Ovary (tissue), 7 donors: ENCODE measurements at regions not wholly inside any gene's neighbourhood (a gene's known extent, or its start where the extent isn't known, plus 50 kb on each side); places are given as distances from the start of the nearest gene placed in this dataset.

Experiments
- DNase-seq, 5 donors: peaks; one replicate each; pipeline ENCODE4 v3.0.0-alpha.2; 2019 to 2020
- H3K27ac ChIP-seq, 2 donors: fragments of 200-600 bp; one replicate each; pipeline versions ENCODE4 v1.5.1 to v1.8.0; 2019 to 2022
- H3K27me3 ChIP-seq: fragments of 200-600 bp; one replicate; pipeline ENCODE4 v1.8.0; 2022
- H3K36me3 ChIP-seq: fragments of 200-600 bp; sonication (generic); one replicate; pipeline ENCODE4 v1.5.1; 2019
- H3K4me1 ChIP-seq: one replicate; pipeline ENCODE4 v1.8.1; 2013; ENCODE audit warnings: mild to moderate bottlenecking, moderate library complexity; ENCODE audit not compliant: insufficient read depth
- H3K4me3 ChIP-seq: fragments of 200-600 bp; sonication (generic); one replicate; pipeline ENCODE4 v1.5.1; 2017
- H3K9me3 ChIP-seq, 2 donors: fragments of 200-600 bp in 1 of 2; sonication (generic) in 1 of 2; one replicate each; pipeline versions ENCODE4 v1.5.1 to v1.8.1; 2013 to 2019; ENCODE audit warnings: mild to moderate bottlenecking in 1 of 2, moderate library complexity in 1 of 2
- EP300 ChIP-seq: sonication (generic); formaldehyde crosslinking; IDR thresholded peaks from one replicate; pipeline ENCODE4 v1.6.1; 2017; ENCODE audit warnings: antibody characterized with exemption
- POLR2A ChIP-seq: fragments of 450-650 bp; IDR thresholded peaks from one replicate; pipeline ENCODE4 v1.6.1; 2017; ENCODE audit warnings: antibody characterized with exemption, mild to moderate bottlenecking, moderate library complexity
- WGBS, 3 donors: extraction: QIAGEN DNeasy Blood & Tissue Kit in 1 of 3; methylation state at CpG; one replicate each; pipeline versions ENCODE4 v1.1.5 to v1.1.7; 2013 to 2017; 5-methylcytosine and 5-hydroxymethylcytosine counted together
- intact Hi-C, 4 donors: fragments of 100-400 bp; cut with DNase I; formaldehyde crosslinking; loops; one replicate each; pipeline versions ENCODE4 v1.11.0 to v1.15.1; 2022 to 2023
- TF ChIP-seq, protein P1 (sequence below), 3 donors: fragments of 450-650 bp in 2 of 3; fragments of 200-600 bp in 1 of 3; IDR thresholded peaks; one replicate each; pipeline versions ENCODE4 v1.5.1 to v1.8.0; 2016 to 2022; ENCODE audit warnings: antibody characterized with exemption in 3 of 3, mild to moderate bottlenecking in 1 of 3
- donor health status: DM: no; HTN: no; CAD: no; lungs with moderate emphysema.
- donor health status: DM: no; HTN: no; CAD: no.
- donor health status: Bipolar disorder and iron deficiency.
- donor health status: DM: no; HTN: no; CAD: no.
- donor health status: DM: yes; HTN: yes; CAD: no.

DNA sequence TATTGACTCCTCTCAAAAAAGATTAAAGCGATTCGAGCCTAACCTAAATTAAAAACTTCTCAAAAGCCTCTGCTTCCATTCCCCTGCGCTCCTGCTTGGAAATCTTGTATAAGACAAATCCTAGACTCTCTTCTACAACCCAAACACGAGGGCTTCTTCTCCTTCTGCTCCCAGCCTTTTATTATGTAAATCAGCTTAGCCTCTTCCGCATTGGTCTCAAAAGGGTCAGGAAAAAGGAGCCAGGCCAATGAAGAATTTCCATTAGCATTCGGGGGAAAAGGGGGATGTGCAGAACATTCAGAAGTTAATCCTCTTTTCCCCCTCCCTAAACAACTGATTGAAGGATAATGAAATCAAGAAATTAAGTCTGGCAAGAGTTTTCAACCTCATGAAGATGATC lies 107.9 kb downstream of the FAM124B start:
- Histone ChIP-seq H3K27me3 (no peaks in the 10 kb centered on the region), H3K36me3 (no peaks in the 10 kb centered on the region), H3K9me3 (no peaks in the 10 kb centered on the region), H3K27ac (no peak overlapping the region), H3K4me1 (no peaks in the 10 kb centered on the region), H3K4me3 (no peak overlapping the region)
- 68 to 77% (median 70%) methylated on average over 6 of the region's 6 CpGs for WGBS, 3 donors
- intact Hi-C loops: no loop called here
- no peak for DNase-seq
- no peak for TF ChIP-seq EP300
- TF ChIP-seq, protein P1, sequence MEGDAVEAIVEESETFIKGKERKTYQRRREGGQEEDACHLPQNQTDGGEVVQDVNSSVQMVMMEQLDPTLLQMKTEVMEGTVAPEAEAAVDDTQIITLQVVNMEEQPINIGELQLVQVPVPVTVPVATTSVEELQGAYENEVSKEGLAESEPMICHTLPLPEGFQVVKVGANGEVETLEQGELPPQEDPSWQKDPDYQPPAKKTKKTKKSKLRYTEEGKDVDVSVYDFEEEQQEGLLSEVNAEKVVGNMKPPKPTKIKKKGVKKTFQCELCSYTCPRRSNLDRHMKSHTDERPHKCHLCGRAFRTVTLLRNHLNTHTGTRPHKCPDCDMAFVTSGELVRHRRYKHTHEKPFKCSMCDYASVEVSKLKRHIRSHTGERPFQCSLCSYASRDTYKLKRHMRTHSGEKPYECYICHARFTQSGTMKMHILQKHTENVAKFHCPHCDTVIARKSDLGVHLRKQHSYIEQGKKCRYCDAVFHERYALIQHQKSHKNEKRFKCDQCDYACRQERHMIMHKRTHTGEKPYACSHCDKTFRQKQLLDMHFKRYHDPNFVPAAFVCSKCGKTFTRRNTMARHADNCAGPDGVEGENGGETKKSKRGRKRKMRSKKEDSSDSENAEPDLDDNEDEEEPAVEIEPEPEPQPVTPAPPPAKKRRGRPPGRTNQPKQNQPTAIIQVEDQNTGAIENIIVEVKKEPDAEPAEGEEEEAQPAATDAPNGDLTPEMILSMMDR (IDR thresholded peaks at IDR 0.05): no peak
- no peak for TF ChIP-seq POLR2A

DNA sequence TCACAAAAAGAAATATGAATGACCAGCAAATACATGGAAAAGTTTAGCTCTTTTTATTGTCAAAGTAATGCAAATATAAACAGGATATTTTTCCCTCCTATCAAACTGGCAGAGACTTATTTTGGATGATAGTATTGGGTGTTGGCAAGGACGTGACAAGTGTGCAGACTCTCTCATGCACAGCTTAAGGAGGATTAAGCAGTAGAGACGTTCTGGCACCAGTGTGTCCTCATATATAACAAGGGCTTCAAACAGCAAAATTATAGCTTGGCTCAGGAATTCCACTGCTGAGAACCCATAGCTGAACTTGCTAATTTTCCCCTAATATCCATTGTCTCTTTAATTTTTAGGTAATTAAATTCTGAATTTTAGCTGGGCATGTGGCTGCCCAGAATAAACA lies 114.4 kb downstream of the FAM124B start:
- no peak overlapping the region for H3K4me3 ChIP-seq
- no peaks in the 10 kb centered on the region for H3K27me3 ChIP-seq
- no peak overlapping the region for H3K27ac ChIP-seq
- TF ChIP-seq EP300: no peak
- TF ChIP-seq, protein P1 (IDR thresholded peaks at IDR 0.05): no peak
- WGBS, 3 donors: 54 to 76% (median 64%) methylated on average over 2 of the region's 2 CpGs
- intact Hi-C loops: loop anchor here in 2 of 4 donors (10.0 kb wide), 2 partner anchors 253 to 293 kb away; partner anchors contain the start of gene SERPINE2 (in 1 of the 2)
- no peaks in the 10 kb centered on the region for H3K4me1 ChIP-seq
- no peaks in the 10 kb centered on the region for H3K36me3 ChIP-seq
- DNase-seq: no peak
- no peaks in the 10 kb centered on the region for H3K9me3 ChIP-seq

DNA sequence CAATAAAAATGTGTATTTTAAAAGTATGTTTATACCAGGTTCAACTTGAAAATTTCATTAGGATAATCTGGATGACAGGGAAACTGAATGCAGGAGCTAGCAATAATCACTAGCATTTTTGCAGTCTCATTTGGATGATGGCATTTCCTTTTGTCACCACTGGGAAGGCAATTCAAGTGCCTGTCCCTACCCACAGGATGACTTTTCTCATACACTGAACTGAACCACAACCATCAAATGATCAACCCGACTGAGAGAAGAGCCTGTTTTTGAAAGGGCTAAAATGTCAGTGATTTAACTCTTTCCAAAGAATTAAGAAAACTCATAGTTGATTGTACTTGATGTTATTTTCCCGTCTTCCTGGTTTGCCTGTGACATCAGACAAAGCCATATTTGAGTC lies 115.0 kb downstream of the FAM124B start:
- Histone ChIP-seq H3K36me3 (no peaks in the 10 kb centered on the region), H3K27me3 (no peaks in the 10 kb centered on the region), H3K9me3 (no peaks in the 10 kb centered on the region), H3K27ac (no peak overlapping the region), H3K4me1 (no peaks in the 10 kb centered on the region), H3K4me3 (no peak overlapping the region)
- DNase-seq: no peak
- intact Hi-C loops: loop anchor here in 2 of 4 donors (10.0 kb wide), 2 partner anchors 252 to 292 kb away; partner anchors contain the start of gene SERPINE2 (in 1 of the 2)
- whole genome bisulfite sequencing, 3 donors: 48 to 63% (median 51%) methylated on average over 2 of the region's 2 CpGs
- TF ChIP-seq POLR2A (no peak), EP300 (no peak)
- TF ChIP-seq, protein P1 (IDR thresholded peaks at IDR 0.05): no peak

DNA sequence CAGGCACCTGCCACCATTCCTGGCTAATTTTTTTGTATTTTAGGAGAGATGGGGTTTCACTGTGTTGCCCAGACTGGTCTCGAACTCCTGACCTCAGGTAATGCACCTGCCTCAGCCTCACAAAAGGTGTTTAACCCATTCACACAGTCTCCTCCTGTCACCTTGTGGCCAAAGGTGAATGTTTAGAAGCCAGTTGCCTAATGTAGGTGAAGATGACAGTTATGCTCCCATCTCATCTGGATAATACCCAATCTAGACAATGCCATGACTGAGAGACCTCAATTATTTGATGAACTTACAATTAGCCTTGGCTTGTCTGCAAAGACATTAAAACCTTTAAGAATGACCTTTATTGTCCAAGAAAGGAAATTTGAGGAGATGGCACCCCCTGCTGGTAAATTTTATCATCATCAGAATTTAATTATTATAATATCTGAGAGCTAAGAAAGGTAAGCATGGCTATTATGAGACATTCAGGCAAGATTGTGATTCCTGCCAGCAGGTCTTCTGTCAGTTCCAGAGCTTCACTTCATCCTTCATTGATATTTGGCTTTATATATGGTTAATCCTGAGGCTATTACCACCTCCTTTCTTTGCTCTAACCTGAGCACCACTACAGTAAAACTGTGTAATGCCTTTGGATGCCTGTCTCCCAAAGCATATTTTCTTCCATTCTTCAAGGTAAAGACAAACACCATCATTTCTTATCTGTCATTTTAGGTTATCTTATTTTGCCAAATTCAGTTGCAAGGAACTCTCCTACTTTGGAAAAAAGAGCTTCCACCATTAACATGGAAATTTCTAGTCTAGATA lies 117.6 kb downstream of the FAM124B start:
- H3K27me3 ChIP-seq: no peaks in the 10 kb centered on the region
- no peak for DNase-seq
- no peaks in the 10 kb centered on the region for H3K4me1 ChIP-seq
- no peaks in the 10 kb centered on the region for H3K36me3 ChIP-seq
- H3K27ac ChIP-seq: no peak overlapping the region
- intact Hi-C loops: loop anchor here (5.0 to 10.0 kb wide), 4 partner anchors 250 to 292 kb away; partner anchors contain the start of gene SERPINE2 (in 1 of the 4)
- WGBS, 3 donors: 30 to 39% (median 35%) methylated on average over 1 of the region's 1 CpG
- TF ChIP-seq, protein P1 (IDR thresholded peaks at IDR 0.05): peak; percentile 27 to 92 (median 89)
- no peak for TF ChIP-seq POLR2A
- H3K9me3 ChIP-seq: no peaks in the 10 kb centered on the region
- H3K4me3 ChIP-seq: no peak overlapping the region
